Sigmoid colon (tissue), 6 donors: ENCODE measurements at regions not wholly inside any gene's neighbourhood (a gene's known extent, or its start where the extent isn't known, plus 50 kb on each side); places are given as distances from the start of the nearest gene placed in this dataset.

Experiments used
- DNase-seq: peaks from one replicate; pipeline ENCODE4 v3.0.0-alpha.2; 2019
- H3K27ac ChIP-seq, 4 donors: fragments of 200-600 bp; sonication (generic); one replicate each; pipeline ENCODE4 v1.5.1; 2016 to 2019; ENCODE audit warnings: mild to moderate bottlenecking in 1 of 4
- H3K27me3 ChIP-seq, 3 donors: fragments of 200-600 bp; sonication (generic); one replicate each; pipeline ENCODE4 v1.5.1; 2019; ENCODE audit warnings: mild to moderate bottlenecking in 1 of 3
- H3K36me3 ChIP-seq, 4 donors: fragments of 200-600 bp; sonication (generic); one replicate each; pipeline ENCODE4 v1.5.1; 2016 to 2019
- H3K4me1 ChIP-seq, 4 donors: fragments of 200-600 bp; sonication (generic); one replicate each; pipeline ENCODE4 v1.5.1; 2017 to 2019
- H3K4me3 ChIP-seq, 4 donors: fragments of 200-600 bp; sonication (generic); one replicate each; pipeline ENCODE4 v1.5.1; 2017 to 2019; ENCODE audit warnings: mild to moderate bottlenecking in 2 of 4, moderate library complexity in 1 of 4
- H3K9me3 ChIP-seq, 4 donors: fragments of 200-600 bp in 3 of 4; sonication (generic) in 3 of 4; one replicate each; pipeline versions ENCODE4 v1.5.1 to v1.6.1; 2013 to 2019
- EP300 ChIP-seq, 4 donors: sonication (generic); formaldehyde crosslinking; IDR thresholded peaks; one replicate each; pipeline ENCODE4 v1.6.1; 2017; ENCODE audit warnings: antibody characterized with exemption in 4 of 4
- POLR2A ChIP-seq, 2 donors: fragments of 450-650 bp; IDR thresholded peaks; one replicate each; pipeline ENCODE4 v1.6.1; 2016; ENCODE audit warnings: antibody characterized with exemption in 2 of 2, mild to moderate bottlenecking in 2 of 2, moderate library complexity in 2 of 2
- POLR2AphosphoS5 ChIP-seq, 4 donors: sonication (generic); formaldehyde crosslinking; IDR thresholded peaks; one replicate each; pipeline ENCODE4 v1.6.1; 2017; ENCODE audit warnings: antibody characterized with exemption in 4 of 4
- WGBS, 2 donors: extraction: QIAGEN DNeasy Blood & Tissue Kit; methylation state at CpG; one replicate each; pipeline ENCODE4 v1.1.7; 2013; 5-methylcytosine and 5-hydroxymethylcytosine counted together
- intact Hi-C: fragments of 100-400 bp; cut with DNase I; formaldehyde crosslinking; loops from one replicate; pipeline ENCODE4 v1.15.1; 2023
- TF ChIP-seq, protein P1 (sequence below), 4 experiments: fragments of 450-650 bp in 3 of 4; fragments of 200-600 bp in 1 of 4; IDR thresholded peaks; one replicate each; pipeline ENCODE4 v1.5.1; 2016 to 2019; ENCODE audit warnings: antibody characterized with exemption in 4 of 4, mild to moderate bottlenecking in 3 of 4, moderate library complexity in 2 of 4
- donor health status: healthy with polysubstance abuse.
- donor health status: healthy.

DNA sequence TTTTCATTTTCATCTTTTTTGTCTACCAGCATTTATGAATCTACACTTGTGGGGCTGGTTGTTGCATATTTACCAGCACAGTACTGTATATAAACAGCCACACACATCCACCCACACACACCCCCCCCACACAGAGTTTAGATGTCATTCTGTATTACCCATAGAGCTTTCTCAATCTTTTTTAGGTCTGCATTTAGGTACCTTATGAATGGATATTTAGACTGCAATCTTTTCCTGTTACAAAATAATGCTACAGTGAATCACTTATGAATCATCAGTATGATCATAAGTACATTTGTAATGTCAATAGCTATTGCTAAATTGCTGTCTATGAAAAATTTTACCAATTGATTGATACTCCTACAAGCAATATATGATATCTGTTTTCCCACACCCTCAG, 67.3 kb upstream of the STK38L start:
- no peaks in the 10 kb centered on the region for H3K27me3 ChIP-seq
- H3K36me3 ChIP-seq: no peaks in the 10 kb centered on the region
- no peak overlapping the region for H3K4me3 ChIP-seq
- TF ChIP-seq POLR2A (IDR thresholded peaks at IDR 0.05): no peak
- TF ChIP-seq, protein P1, sequence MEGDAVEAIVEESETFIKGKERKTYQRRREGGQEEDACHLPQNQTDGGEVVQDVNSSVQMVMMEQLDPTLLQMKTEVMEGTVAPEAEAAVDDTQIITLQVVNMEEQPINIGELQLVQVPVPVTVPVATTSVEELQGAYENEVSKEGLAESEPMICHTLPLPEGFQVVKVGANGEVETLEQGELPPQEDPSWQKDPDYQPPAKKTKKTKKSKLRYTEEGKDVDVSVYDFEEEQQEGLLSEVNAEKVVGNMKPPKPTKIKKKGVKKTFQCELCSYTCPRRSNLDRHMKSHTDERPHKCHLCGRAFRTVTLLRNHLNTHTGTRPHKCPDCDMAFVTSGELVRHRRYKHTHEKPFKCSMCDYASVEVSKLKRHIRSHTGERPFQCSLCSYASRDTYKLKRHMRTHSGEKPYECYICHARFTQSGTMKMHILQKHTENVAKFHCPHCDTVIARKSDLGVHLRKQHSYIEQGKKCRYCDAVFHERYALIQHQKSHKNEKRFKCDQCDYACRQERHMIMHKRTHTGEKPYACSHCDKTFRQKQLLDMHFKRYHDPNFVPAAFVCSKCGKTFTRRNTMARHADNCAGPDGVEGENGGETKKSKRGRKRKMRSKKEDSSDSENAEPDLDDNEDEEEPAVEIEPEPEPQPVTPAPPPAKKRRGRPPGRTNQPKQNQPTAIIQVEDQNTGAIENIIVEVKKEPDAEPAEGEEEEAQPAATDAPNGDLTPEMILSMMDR (IDR thresholded peaks at IDR 0.05): no peak
- TF ChIP-seq POLR2AphosphoS5 (IDR thresholded peaks at IDR 0.05): no peak
- TF ChIP-seq EP300 (IDR thresholded peaks at IDR 0.05): no peak
- DNase-seq: no peak
- H3K27ac ChIP-seq: peak overlapping the region in 1 of 4 donors; percentile 84
- intact Hi-C loops: no loop called here
- no peaks in the 10 kb centered on the region for H3K9me3 ChIP-seq
- H3K4me1 ChIP-seq: peaks cover 0 to 44% (median 39%) of the 10 kb centered on the region in 4 donors

DNA sequence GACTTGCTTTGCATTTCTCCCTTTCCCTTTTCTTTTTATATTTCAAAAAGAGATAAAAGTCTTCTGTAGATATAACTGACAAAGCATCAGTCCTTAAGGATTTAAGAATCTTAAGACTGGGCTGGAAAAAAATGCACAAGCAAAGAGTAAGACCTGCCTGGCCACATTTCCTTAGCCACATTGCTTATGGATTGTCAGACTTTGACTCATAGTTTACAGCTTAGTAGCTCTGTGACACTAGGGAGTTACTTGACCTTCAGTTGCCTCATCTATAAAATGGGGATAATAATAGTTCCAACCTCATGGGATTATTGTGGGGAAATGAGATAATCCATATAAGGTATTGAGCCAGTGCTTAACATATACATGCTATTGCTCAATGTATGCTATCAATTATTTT, 66.4 kb upstream of the STK38L start:
- DNase-seq: no peak
- TF ChIP-seq POLR2AphosphoS5 (IDR thresholded peaks at IDR 0.05) (peak in 1 of 4 donors; percentile 7), EP300 (IDR thresholded peaks at IDR 0.05) (no peak)
- H3K4me1 ChIP-seq: peaks cover 0 to 45% (median 39%) of the 10 kb centered on the region in 4 donors
- no peaks in the 10 kb centered on the region for H3K27me3 ChIP-seq
- no peaks in the 10 kb centered on the region for H3K36me3 ChIP-seq
- H3K4me3 ChIP-seq: no peak overlapping the region
- intact Hi-C loops: no loop called here
- H3K27ac ChIP-seq: peak overlapping the region in 3 of 4 donors; percentile 79 to 86 (median 84)
- H3K9me3 ChIP-seq: no peaks in the 10 kb centered on the region

DNA sequence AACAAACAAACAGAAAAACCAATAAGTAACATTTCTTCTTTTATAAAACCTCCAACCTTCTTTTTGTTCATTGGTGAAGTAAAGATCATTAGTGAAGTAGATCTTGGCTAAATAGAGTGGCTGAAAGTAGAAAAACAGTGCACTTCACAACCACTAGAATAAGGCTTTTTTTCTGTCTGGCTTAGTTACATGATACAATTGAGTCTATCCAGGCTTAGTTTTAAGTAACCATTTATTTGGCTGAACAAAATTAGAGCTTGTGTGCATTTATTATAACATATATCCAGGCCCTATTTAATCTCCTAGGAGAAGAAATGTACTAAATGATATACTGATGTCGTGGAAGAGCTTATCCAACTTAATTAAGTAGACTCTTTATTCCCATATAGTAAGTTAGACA, 65.8 kb upstream of the STK38L start:
- intact Hi-C loops: no loop called here
- Histone ChIP-seq H3K36me3 (no peaks in the 10 kb centered on the region), H3K27me3 (no peaks in the 10 kb centered on the region), H3K9me3 (no peaks in the 10 kb centered on the region), H3K4me1 (peaks cover 0 to 51% (median 41%) of the 10 kb centered on the region in 4 donors), H3K27ac (peak overlapping the region; percentile 68 to 86 (median 82)), H3K4me3 (no peak overlapping the region)
- TF ChIP-seq, protein P1 (IDR thresholded peaks at IDR 0.05): no peak
- TF ChIP-seq POLR2AphosphoS5 (IDR thresholded peaks at IDR 0.05) (peak in 3 of 4 donors; percentile 41 to 70 (median 69)), EP300 (IDR thresholded peaks at IDR 0.05) (no peak), POLR2A (IDR thresholded peaks at IDR 0.05) (no peak)
- DNase-seq: no peak
- 89 to 91% methylated on average over 1 of the region's 1 CpG for WGBS, 2 donors

DNA sequence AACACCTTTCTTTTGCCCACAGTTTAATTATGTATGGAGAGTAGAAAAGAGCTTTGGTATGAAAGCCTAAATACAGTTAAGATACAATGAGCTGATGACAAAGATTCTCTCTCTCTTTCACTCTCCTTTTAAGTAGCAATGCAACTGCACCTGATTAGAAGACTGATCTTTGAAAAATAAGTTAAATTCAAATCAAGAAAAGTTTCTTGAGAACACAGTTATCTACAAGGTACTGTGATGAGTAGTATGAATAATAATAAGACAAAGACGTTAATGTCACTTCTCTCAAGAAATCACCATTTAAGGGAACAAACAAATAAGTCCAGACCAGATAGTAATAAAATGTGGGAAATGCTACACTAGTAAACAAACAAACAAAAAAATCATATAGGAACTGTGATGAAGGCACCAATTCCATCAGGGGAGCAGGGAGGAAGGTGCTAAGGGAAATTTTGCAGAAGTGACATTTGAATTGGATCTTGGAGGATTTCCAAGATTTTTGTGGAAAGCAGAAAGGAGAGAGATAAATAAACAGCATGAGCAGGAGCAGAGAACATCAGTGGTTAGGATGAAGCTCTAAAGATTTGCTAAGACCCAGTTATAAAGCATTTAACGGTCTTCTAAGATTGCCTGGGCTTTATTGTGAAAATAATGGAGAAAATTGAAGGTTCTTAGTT, 65.2 kb upstream of the STK38L start:
- 84 to 86% methylated on average over 2 of the region's 2 CpGs for WGBS, 2 donors
- H3K27ac ChIP-seq: peak overlapping the region; percentile 68 to 86 (median 82)
- no peaks in the 10 kb centered on the region for H3K27me3 ChIP-seq

More for the DNA sequence above, 65.2 kb upstream of the STK38L start:
- no peaks in the 10 kb centered on the region for H3K9me3 ChIP-seq
- H3K4me1 ChIP-seq: peaks cover 0 to 57% (median 45%) of the 10 kb centered on the region in 4 donors
- intact Hi-C loops: loop anchor here (1.0 kb wide), 1 partner anchor 15 kb away; no protein-coding TSS in a partner anchor
- peak in 1 of 4 donors; percentile 35 for TF ChIP-seq EP300 (IDR thresholded peaks at IDR 0.05)
- peak in 2 of 4 donors; percentile 30 to 41 for TF ChIP-seq POLR2AphosphoS5 (IDR thresholded peaks at IDR 0.05)
- TF ChIP-seq, protein P1 (IDR thresholded peaks at IDR 0.05): no peak
- TF ChIP-seq POLR2A (IDR thresholded peaks at IDR 0.05): no peak
- DNase-seq: no peak
- H3K4me3 ChIP-seq: no peak overlapping the region
- H3K36me3 ChIP-seq: no peaks in the 10 kb centered on the region
